Bronchial epithelial cell (primary cell): ENCODE measurements at regions not wholly inside any gene's neighbourhood (a gene's known extent, or its start where the extent isn't known, plus 50 kb on each side); places are given as distances from the start of the nearest gene placed in this dataset.

Experiments
- DNase-seq: peaks from one replicate; pipeline ENCODE4 v3.0.0-alpha.2; 2010; ENCODE audit warnings: low read depth
- FAIRE-seq: peaks from 2 replicates; lab custom pipeline; 2011; peaks lifted over from hg19 to GRCh38; lab: Jason Lieb, UNC
- H3K27me3 ChIP-seq: 2 replicates; pipeline ENCODE4 v1.5.1; 2011; ENCODE audit warnings: low read length; ENCODE audit not compliant: control insufficient read depth, insufficient read depth
- H3K36me3 ChIP-seq: 2 replicates; pipeline ENCODE4 v1.5.1; 2011; ENCODE audit warnings: low read length; ENCODE audit not compliant: control insufficient read depth, insufficient read depth
- H3K4me3 ChIP-seq: 2 replicates; pipeline ENCODE4 v1.5.1; 2011; ENCODE audit warnings: mild to moderate bottlenecking, low read depth, low read length, control low read depth
- TF ChIP-seq, protein P1 (sequence below): IDR thresholded peaks from 2 replicates; pipeline ENCODE4 v1.5.1; 2011; ENCODE audit warnings: mild to moderate bottlenecking, moderate library complexity, low read length, control low read depth, inconsistent platforms; ENCODE audit not compliant: insufficient read depth, severe bottlenecking

DNA sequence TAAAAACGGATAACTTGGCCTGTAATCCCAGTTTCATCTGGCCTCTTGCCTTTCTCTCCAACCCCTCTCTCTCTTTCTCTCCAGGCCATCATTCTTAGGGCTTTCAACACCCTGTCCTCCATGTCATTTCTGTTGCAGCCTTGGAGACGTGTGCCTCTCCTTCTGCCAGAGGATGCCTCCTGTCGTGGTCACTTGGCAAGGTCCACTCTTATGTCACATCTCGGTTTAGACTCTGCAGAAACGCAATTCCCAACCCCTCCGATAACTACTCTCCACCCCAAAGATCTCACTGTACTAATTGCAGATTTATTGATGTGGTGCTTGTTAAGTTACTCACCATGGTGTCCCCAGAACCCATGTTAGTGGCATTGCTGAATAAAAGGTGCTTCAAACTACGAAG lies 787.3 kb upstream of the RBFOX1 start:
- TF ChIP-seq, protein P1, sequence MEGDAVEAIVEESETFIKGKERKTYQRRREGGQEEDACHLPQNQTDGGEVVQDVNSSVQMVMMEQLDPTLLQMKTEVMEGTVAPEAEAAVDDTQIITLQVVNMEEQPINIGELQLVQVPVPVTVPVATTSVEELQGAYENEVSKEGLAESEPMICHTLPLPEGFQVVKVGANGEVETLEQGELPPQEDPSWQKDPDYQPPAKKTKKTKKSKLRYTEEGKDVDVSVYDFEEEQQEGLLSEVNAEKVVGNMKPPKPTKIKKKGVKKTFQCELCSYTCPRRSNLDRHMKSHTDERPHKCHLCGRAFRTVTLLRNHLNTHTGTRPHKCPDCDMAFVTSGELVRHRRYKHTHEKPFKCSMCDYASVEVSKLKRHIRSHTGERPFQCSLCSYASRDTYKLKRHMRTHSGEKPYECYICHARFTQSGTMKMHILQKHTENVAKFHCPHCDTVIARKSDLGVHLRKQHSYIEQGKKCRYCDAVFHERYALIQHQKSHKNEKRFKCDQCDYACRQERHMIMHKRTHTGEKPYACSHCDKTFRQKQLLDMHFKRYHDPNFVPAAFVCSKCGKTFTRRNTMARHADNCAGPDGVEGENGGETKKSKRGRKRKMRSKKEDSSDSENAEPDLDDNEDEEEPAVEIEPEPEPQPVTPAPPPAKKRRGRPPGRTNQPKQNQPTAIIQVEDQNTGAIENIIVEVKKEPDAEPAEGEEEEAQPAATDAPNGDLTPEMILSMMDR = no peak
- Histone ChIP-seq H3K36me3 (no peaks in the 10 kb centered on the region), H3K4me3 (no peak overlapping the region), H3K27me3 (no peaks in the 10 kb centered on the region)
- DNase-seq (no peak), FAIRE-seq (no peak)

GRCh38 chr16:6541267-6541666 lies 791.4 kb upstream of the RBFOX1 start:
- H3K4me3 ChIP-seq = no peak overlapping the region
- DNase-seq (no peak), FAIRE-seq (no peak)
- TF ChIP-seq, protein P1 = no peak
- H3K27me3 ChIP-seq = no peaks in the 10 kb centered on the region
- H3K36me3 ChIP-seq = no peaks in the 10 kb centered on the region

- H3K36me3 ChIP-seq = no peaks in the 10 kb centered on the region
- DNase-seq (no peak), FAIRE-seq (no peak)
- TF ChIP-seq, protein P1 = no peak
- H3K4me3 ChIP-seq = no peak overlapping the region
- no peaks in the 10 kb centered on the region for H3K27me3 ChIP-seq
Observed at GRCh38 chr16:6536411-6536810, 796.2 kb upstream of the RBFOX1 start.

DNA sequence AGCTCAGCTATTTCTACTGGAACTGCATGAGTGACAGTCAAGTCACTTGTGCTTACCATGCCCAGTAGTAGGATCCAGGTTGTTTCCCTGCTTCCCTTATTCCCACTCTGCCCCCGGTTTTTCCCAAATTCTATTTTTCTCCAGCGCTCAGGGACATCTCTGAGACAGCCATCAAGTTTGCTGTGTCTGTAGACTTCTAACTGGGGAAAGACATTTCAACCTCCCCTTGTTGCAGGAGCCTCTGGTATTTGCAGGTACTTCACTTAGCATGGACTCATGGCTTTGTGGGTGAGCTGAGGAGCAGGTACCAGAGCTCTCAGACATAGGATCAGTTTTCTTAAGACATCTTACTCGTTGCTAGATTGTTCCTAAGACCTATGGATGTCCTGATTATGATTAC lies 801.6 kb upstream of the RBFOX1 start:
- FAIRE-seq (no peak), DNase-seq (no peak)
- TF ChIP-seq, protein P1 = no peak
- no peak overlapping the region for H3K4me3 ChIP-seq
- no peaks in the 10 kb centered on the region for H3K27me3 ChIP-seq
- no peaks in the 10 kb centered on the region for H3K36me3 ChIP-seq

- TF ChIP-seq, protein P1 = no peak
- DNase-seq = no peak
- H3K4me3 ChIP-seq = no peak overlapping the region
- no peaks in the 10 kb centered on the region for H3K36me3 ChIP-seq
- H3K27me3 ChIP-seq = no peaks in the 10 kb centered on the region
- FAIRE-seq = no peak
Observed at GRCh38 chr16:6528217-6528616, 804.4 kb upstream of the RBFOX1 start.

DNA sequence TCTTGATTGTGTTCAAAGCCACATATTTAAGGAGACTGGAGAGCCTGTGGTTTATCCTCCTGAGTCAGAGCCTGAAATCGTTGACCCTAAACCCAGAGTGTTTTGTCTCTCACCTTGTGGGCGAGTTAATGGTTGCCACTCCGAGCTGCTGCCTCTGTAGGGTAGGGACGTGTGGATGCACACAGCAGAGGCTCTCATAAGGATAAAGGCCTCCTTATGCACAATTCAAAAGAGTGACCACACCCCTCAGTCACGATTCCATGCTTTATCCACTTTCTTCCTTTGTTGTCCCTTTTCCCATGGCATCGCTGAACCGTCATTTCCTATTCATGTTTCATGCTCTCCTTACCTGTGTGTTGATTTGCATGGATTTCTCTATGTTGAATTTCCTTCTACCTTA lies 805.0 kb upstream of the RBFOX1 start:
- FAIRE-seq = no peak
- TF ChIP-seq, protein P1 = no peak
- no peak for DNase-seq
- no peaks in the 10 kb centered on the region for H3K36me3 ChIP-seq
- H3K4me3 ChIP-seq = no peak overlapping the region
- H3K27me3 ChIP-seq = no peaks in the 10 kb centered on the region
